HG02642 (cell line): ENCODE measurements at regions not wholly inside any gene's neighbourhood (a gene's known extent, or its start where the extent isn't known, plus 50 kb on each side); places are given as distances from the start of the nearest gene placed in this dataset.

ENCODE experiments used
- ATAC-seq: cut with Tn5 transposase; IDR thresholded peaks from one replicate; pipeline ENCODE4 v1.9.1; 2021; ENCODE audit warnings: mild to moderate bottlenecking; ENCODE audit not compliant: unreplicated experiment, poor library complexity

- no peak for ATAC-seq
These were observed 113.2 kb upstream of the ERCC6L2 start for GRCh38 chr9:95762322-95762721.

- ATAC-seq: no peak
These were observed 114.7 kb upstream of the ERCC6L2 start for GRCh38 chr9:95760791-95761190.

- no peak for ATAC-seq
These were observed 118.1 kb upstream of the ERCC6L2 start for GRCh38 chr9:95757439-95757838.

- ATAC-seq: no peak
These were observed 118.5 kb upstream of the ERCC6L2 start for GRCh38 chr9:95756986-95757385.

- no peak for ATAC-seq
These were observed 119.4 kb upstream of the ERCC6L2 start for GRCh38 chr9:95756101-95756500.

- no peak for ATAC-seq
These were observed 120.1 kb upstream of the ERCC6L2 start for GRCh38 chr9:95755421-95755730.

GRCh38 chr9:95754533-95755420 is 120.7 kb upstream of the ERCC6L2 start:
- ATAC-seq: no peak

GRCh38 chr9:95753762-95754465 is 121.6 kb upstream of the ERCC6L2 start:
- ATAC-seq: no peak

GRCh38 chr9:95752129-95752731 is 123.3 kb upstream of the ERCC6L2 start:
- ATAC-seq: no peak

- ATAC-seq: no peak
These were observed 124.0 kb upstream of the ERCC6L2 start for GRCh38 chr9:95751520-95751790.

GRCh38 chr9:95750725-95751519 is 124.6 kb upstream of the ERCC6L2 start:
- ATAC-seq: no peak

GRCh38 chr9:95749493-95749892 is 126.0 kb upstream of the ERCC6L2 start:
- ATAC-seq: no peak

- no peak for ATAC-seq
These were observed 128.9 kb upstream of the ERCC6L2 start for GRCh38 chr9:95746408-95747180.

GRCh38 chr9:95742821-95743220 is 132.7 kb upstream of the ERCC6L2 start:
- ATAC-seq: no peak

- no peak for ATAC-seq
These were observed 133.9 kb upstream of the ERCC6L2 start for GRCh38 chr9:95741631-95742030.

GRCh38 chr9:95740217-95741004 is 135.1 kb upstream of the ERCC6L2 start:
- no peak for ATAC-seq

- ATAC-seq: no peak
These were observed 137.1 kb upstream of the ERCC6L2 start for GRCh38 chr9:95738438-95738837.

- no peak for ATAC-seq
These were observed 138.5 kb upstream of the ERCC6L2 start for GRCh38 chr9:95736891-95737522.

GRCh38 chr9:95736370-95736769 is 139.1 kb upstream of the ERCC6L2 start:
- ATAC-seq: no peak
